Esophagus squamous epithelium (tissue), 4 donors: ENCODE measurements at regions not wholly inside any gene's neighbourhood (a gene's known extent, or its start where the extent isn't known, plus 50 kb on each side); places are given as distances from the start of the nearest gene placed in this dataset.

Source experiments
- POLR2A ChIP-seq, 4 donors: fragments of 450-650 bp; IDR thresholded peaks; one replicate each; pipeline ENCODE4 v1.6.1; 2017; ENCODE audit warnings: antibody characterized with exemption in 4 of 4, mild to moderate bottlenecking in 4 of 4, moderate library complexity in 3 of 4
- TF ChIP-seq, protein P1 (sequence below), 6 experiments: fragments of 450-650 bp in 4 of 6; fragments of 200-600 bp in 2 of 6; sonication (generic) in 2 of 6; IDR thresholded peaks; one replicate each; pipeline ENCODE4 v1.5.1; 2016 to 2019; ENCODE audit warnings: antibody characterized with exemption in 6 of 6, mild to moderate bottlenecking in 4 of 6, moderate library complexity in 4 of 6

- TF ChIP-seq, protein P1, sequence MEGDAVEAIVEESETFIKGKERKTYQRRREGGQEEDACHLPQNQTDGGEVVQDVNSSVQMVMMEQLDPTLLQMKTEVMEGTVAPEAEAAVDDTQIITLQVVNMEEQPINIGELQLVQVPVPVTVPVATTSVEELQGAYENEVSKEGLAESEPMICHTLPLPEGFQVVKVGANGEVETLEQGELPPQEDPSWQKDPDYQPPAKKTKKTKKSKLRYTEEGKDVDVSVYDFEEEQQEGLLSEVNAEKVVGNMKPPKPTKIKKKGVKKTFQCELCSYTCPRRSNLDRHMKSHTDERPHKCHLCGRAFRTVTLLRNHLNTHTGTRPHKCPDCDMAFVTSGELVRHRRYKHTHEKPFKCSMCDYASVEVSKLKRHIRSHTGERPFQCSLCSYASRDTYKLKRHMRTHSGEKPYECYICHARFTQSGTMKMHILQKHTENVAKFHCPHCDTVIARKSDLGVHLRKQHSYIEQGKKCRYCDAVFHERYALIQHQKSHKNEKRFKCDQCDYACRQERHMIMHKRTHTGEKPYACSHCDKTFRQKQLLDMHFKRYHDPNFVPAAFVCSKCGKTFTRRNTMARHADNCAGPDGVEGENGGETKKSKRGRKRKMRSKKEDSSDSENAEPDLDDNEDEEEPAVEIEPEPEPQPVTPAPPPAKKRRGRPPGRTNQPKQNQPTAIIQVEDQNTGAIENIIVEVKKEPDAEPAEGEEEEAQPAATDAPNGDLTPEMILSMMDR (IDR thresholded peaks at IDR 0.05): no peak
- TF ChIP-seq POLR2A (IDR thresholded peaks at IDR 0.05): no peak
Observed at GRCh38 chr16:26705346-26705745, 361.4 kb upstream of the C16orf82 start.
